Endothelial cell of umbilical vein (primary cell): ENCODE measurements at regions not wholly inside any gene's neighbourhood (a gene's known extent, or its start where the extent isn't known, plus 50 kb on each side); places are given as distances from the start of the nearest gene placed in this dataset.

Source experiments
- BruUV-seq: library from RNA; stranded (reverse); fragments of 400-500 nt; replicated peaks from 2 replicates; lab custom pipeline; 2021; lab: Mats Ljungman, UMichigan
- CTCF ChIA-PET: fragments of 300-600, 350-600 bp; sonication (Branson Sonifier 250); formaldehyde crosslinking; loops from one replicate; lab custom pipeline; 2021; ENCODE audit warnings: antibody characterized with exemption, inconsistent platforms; lab: Charles Lee
- POLR2A ChIA-PET: fragments of 300-600, 350-600 bp; sonication (Branson Sonifier 250); formaldehyde crosslinking; loops from one replicate; lab custom pipeline; 2021; ENCODE audit warnings: antibody characterized with exemption, inconsistent platforms; lab: Charles Lee
- DNase-seq: peaks from one replicate; pipeline ENCODE4 v3.0.0-alpha.2; 2011; ENCODE audit warnings: low read depth, low spot score
- FAIRE-seq: peaks from 2 replicates; lab custom pipeline; 2011; peaks lifted over from hg19 to GRCh38; lab: Jason Lieb, UNC
- H2AFZ ChIP-seq: 2 replicates; pipeline ENCODE4 v1.6.0; 2012; ENCODE audit warnings: low read depth, low read length, control low read depth, inconsistent platforms
- H3K27ac ChIP-seq: 2 replicates; pipeline ENCODE4 v1.5.1; 2011; ENCODE audit warnings: low read depth, mild to moderate bottlenecking, control low read depth, low read length, moderate library complexity; ENCODE audit not compliant: insufficient read depth
- H3K27me3 ChIP-seq, 2 experiments: 2 replicates each; pipeline versions ENCODE4 v1.6.0 to v1.6.1; 2011; ENCODE audit warnings: low read length in 2 of 2, mixed read lengths in 1 of 2; ENCODE audit not compliant: control insufficient read depth in 2 of 2, insufficient read depth in 2 of 2
- H3K36me3 ChIP-seq, 2 experiments: 2 replicates in 1 of 2; 3 replicates in 1 of 2; pipeline ENCODE4 v1.5.1; 2011; ENCODE audit warnings: low read length in 2 of 2, mild to moderate bottlenecking in 1 of 2, moderate library complexity in 1 of 2; ENCODE audit not compliant: control insufficient read depth in 2 of 2, insufficient read depth in 2 of 2; ENCODE audit errors: extremely low read depth in 1 of 2
- H3K4me1 ChIP-seq: 3 replicates; pipeline ENCODE4 v1.5.1; 2011; ENCODE audit warnings: mild to moderate bottlenecking, low read length; ENCODE audit not compliant: control insufficient read depth, insufficient read depth; ENCODE audit errors: extremely low read depth
- H3K4me2 ChIP-seq: 2 replicates; pipeline ENCODE4 v1.6.1; 2011; ENCODE audit warnings: low read length, control low read depth, mixed read lengths; ENCODE audit not compliant: insufficient read depth
- H3K4me3 ChIP-seq, 3 experiments: fragments of 200-600 bp in 1 of 3; sonication (generic), shearing (Covaris generic) in 1 of 3; replicated peaks in 1 of 3; 2 replicates each; pipeline ENCODE4 v1.5.1; 2011 to 2016; ENCODE audit warnings: control low read depth in 3 of 3, low read length in 3 of 3, mild to moderate bottlenecking in 2 of 3, inconsistent platforms in 1 of 3, low read depth in 1 of 3, moderate library complexity in 1 of 3; ENCODE audit not compliant: insufficient read depth in 1 of 3
- H3K79me2 ChIP-seq: 2 replicates; pipeline ENCODE4 v1.6.0; 2012; ENCODE audit warnings: low read length, inconsistent platforms; ENCODE audit not compliant: control insufficient read depth, insufficient read depth
- H3K9ac ChIP-seq: replicated peaks from 2 replicates; pipeline ENCODE3; 2011; ENCODE audit warnings: low read length, control low read depth; ENCODE audit not compliant: insufficient read depth; ENCODE audit errors: extremely low read depth
- H3K9me1 ChIP-seq: replicated peaks from 3 replicates; pipeline ENCODE4 v1.6.0; 2011; ENCODE audit warnings: mild to moderate bottlenecking, low read length; ENCODE audit not compliant: control insufficient read depth, insufficient read depth; ENCODE audit errors: extremely low read depth
- H3K9me3 ChIP-seq: replicated peaks from 2 replicates; pipeline ENCODE4 v1.5.1; 2012; ENCODE audit warnings: low read length, inconsistent platforms; ENCODE audit not compliant: control insufficient read depth, insufficient read depth
- H4K20me1 ChIP-seq: replicated peaks from 2 replicates; pipeline ENCODE3; 2011; ENCODE audit warnings: mild to moderate bottlenecking, low read length; ENCODE audit not compliant: control insufficient read depth, insufficient read depth; ENCODE audit errors: extremely low read depth
- CTCF ChIP-seq, 2 donors: IDR thresholded peaks; 1 replicate in 1 of 2; 2 replicates in 1 of 2; pipeline ENCODE4 v1.5.1; 2011; ENCODE audit warnings: low read length in 2 of 2, mild to moderate bottlenecking in 2 of 2, moderate library complexity in 2 of 2, control low read depth in 1 of 2, inconsistent platforms in 1 of 2, low read depth in 1 of 2; ENCODE audit not compliant: insufficient read depth in 1 of 2; ENCODE audit errors: extremely low read depth in 1 of 2
- FOS ChIP-seq: IDR thresholded peaks from 2 replicates; pipeline ENCODE4 v1.6.1; 2011; ENCODE audit warnings: mild to moderate bottlenecking, low read length, moderate library complexity, borderline replicate concordance; ENCODE audit not compliant: insufficient read depth
- GATA2 ChIP-seq: IDR thresholded peaks from 2 replicates; pipeline ENCODE4 v1.7.0; 2011; ENCODE audit warnings: low read depth, mild to moderate bottlenecking, moderate library complexity, mixed read lengths, low read length; ENCODE audit not compliant: insufficient read length, insufficient read depth
- JUN ChIP-seq: IDR thresholded peaks from 2 replicates; pipeline ENCODE4 v1.6.1; 2011; ENCODE audit warnings: borderline replicate concordance, low read depth; ENCODE audit not compliant: insufficient read length, insufficient read depth
- MYC ChIP-seq: IDR thresholded peaks from one replicate; pipeline ENCODE4 v1.6.1; 2011; ENCODE audit warnings: mild to moderate bottlenecking, low read depth, low read length
- POLR2A ChIP-seq: IDR thresholded peaks from 2 replicates; pipeline ENCODE4 v1.6.1; 2012; ENCODE audit warnings: low read depth, mild to moderate bottlenecking, control low read depth, low read length
- POLR2AphosphoS5 ChIP-seq: IDR thresholded peaks from 2 replicates; pipeline ENCODE4 v1.6.1; 2012; ENCODE audit warnings: low read depth, mild to moderate bottlenecking, control low read depth, low read length, moderate library complexity; ENCODE audit not compliant: insufficient read depth
- dilution Hi-C: fragments of 300-500 bp; cut with MboI; formaldehyde crosslinking; loops from one replicate; pipeline ENCODE4 v1.15.0; 2019; ENCODE audit warnings: low sequenced_read_pairs; ENCODE audit not compliant: extremely low pct_ligation_motif_present
- intact Hi-C: fragments of 100-400 bp; cut with micrococcal nuclease; formaldehyde crosslinking; loops from one replicate; pipeline ENCODE4 v1.10.0; 2022
- TF ChIP-seq, protein P1 (sequence below): IDR thresholded peaks from 2 replicates; pipeline ENCODE4 v1.6.1; 2011; ENCODE audit not compliant: insufficient read depth, insufficient read length

DNA sequence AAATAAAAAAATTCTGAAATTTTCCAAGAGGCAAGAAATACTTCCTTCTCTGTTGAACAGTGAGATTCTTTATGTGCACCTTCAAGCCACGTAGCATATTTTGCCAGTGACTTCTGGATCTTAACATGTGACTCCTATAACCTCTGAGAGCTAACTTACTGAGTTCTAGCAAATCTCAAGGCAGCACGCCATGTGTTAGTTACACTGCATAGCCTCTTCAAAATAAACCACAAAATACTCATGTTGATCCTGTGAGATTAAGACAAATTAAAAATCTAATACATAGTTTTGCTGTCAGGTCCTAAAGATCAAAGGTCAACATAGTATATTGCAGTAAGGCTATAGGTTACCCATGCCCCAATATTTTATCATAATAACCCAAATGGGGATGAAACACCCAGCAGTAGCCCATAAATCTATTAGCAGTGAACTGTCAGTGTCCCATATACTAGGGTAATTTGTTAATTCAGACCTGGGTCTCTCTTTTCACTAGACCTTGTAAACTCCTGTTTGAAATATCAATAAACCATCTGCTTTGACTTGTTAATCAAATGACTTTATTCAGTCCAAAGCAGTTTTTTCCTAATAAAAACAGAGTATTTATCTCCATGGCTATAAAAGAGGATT is 343.1 kb downstream of the ZFHX3 start:
- H3K9ac ChIP-seq: no peak overlapping the region
- ChIA-PET CTCF (interaction anchor here (1.5 kb wide), 1 partner anchor 114 kb away, joined by 4 read pairs; no protein-coding TSS in a partner anchor), POLR2A (no interaction called here)
- DNase-seq (no peak), FAIRE-seq (no peak)
- H3K36me3 ChIP-seq: no peaks in the 10 kb centered on the region
- no peaks in the 10 kb centered on the region for H3K9me1 ChIP-seq
- no peaks in the 10 kb centered on the region for H3K79me2 ChIP-seq
- H3K27ac ChIP-seq: no peak overlapping the region
- no peak overlapping the region for H3K4me3 ChIP-seq
- no peaks in the 10 kb centered on the region for H3K9me3 ChIP-seq
- dilution Hi-C loops (no loop called here), intact Hi-C loops (no loop called here)
- no peaks in the 10 kb centered on the region for H4K20me1 ChIP-seq
- H3K4me2 ChIP-seq: no peak overlapping the region
- H3K4me1 ChIP-seq: no peaks in the 10 kb centered on the region
- H3K27me3 ChIP-seq: no peaks in the 10 kb centered on the region
- TF ChIP-seq MYC (no peak), CTCF (IDR thresholded peaks at IDR 0.05; ENCODE audit: extremely low read depth in 1 of 2, insufficient read depth in 1 of 2, low read depth in 1 of 2, low read length in 2 of 2) (no peak), FOS (no peak), JUN (no peak), GATA2 (no peak), POLR2AphosphoS5 (no peak), POLR2A (no peak)
- TF ChIP-seq, protein P1, sequence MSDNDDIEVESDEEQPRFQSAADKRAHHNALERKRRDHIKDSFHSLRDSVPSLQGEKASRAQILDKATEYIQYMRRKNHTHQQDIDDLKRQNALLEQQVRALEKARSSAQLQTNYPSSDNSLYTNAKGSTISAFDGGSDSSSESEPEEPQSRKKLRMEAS: no peak
- no peak overlapping the region for H2AFZ ChIP-seq
- no TSS peak for BruUV-seq
